Ovary (tissue), 7 donors: ENCODE measurements at regions not wholly inside any gene's neighbourhood (a gene's known extent, or its start where the extent isn't known, plus 50 kb on each side); places are given as distances from the start of the nearest gene placed in this dataset.

Experiments used
- DNase-seq, 5 donors: peaks; one replicate each; pipeline ENCODE4 v3.0.0-alpha.2; 2019 to 2020
- H3K27ac ChIP-seq, 2 donors: fragments of 200-600 bp; one replicate each; pipeline versions ENCODE4 v1.5.1 to v1.8.0; 2019 to 2022
- H3K27me3 ChIP-seq: fragments of 200-600 bp; one replicate; pipeline ENCODE4 v1.8.0; 2022
- H3K36me3 ChIP-seq: fragments of 200-600 bp; sonication (generic); one replicate; pipeline ENCODE4 v1.5.1; 2019
- H3K4me1 ChIP-seq: one replicate; pipeline ENCODE4 v1.8.1; 2013; ENCODE audit warnings: mild to moderate bottlenecking, moderate library complexity; ENCODE audit not compliant: insufficient read depth
- H3K4me3 ChIP-seq: fragments of 200-600 bp; sonication (generic); one replicate; pipeline ENCODE4 v1.5.1; 2017
- H3K9me3 ChIP-seq, 2 donors: fragments of 200-600 bp in 1 of 2; sonication (generic) in 1 of 2; one replicate each; pipeline versions ENCODE4 v1.5.1 to v1.8.1; 2013 to 2019; ENCODE audit warnings: mild to moderate bottlenecking in 1 of 2, moderate library complexity in 1 of 2
- CTCF ChIP-seq, 3 donors: fragments of 450-650 bp in 2 of 3; fragments of 200-600 bp in 1 of 3; IDR thresholded peaks; one replicate each; pipeline versions ENCODE4 v1.5.1 to v1.8.0; 2016 to 2022; ENCODE audit warnings: antibody characterized with exemption in 3 of 3, mild to moderate bottlenecking in 1 of 3
- EP300 ChIP-seq: sonication (generic); formaldehyde crosslinking; IDR thresholded peaks from one replicate; pipeline ENCODE4 v1.6.1; 2017; ENCODE audit warnings: antibody characterized with exemption
- POLR2A ChIP-seq: fragments of 450-650 bp; IDR thresholded peaks from one replicate; pipeline ENCODE4 v1.6.1; 2017; ENCODE audit warnings: antibody characterized with exemption, mild to moderate bottlenecking, moderate library complexity
- WGBS, 3 donors: extraction: QIAGEN DNeasy Blood & Tissue Kit in 1 of 3; methylation state at CpG; one replicate each; pipeline versions ENCODE4 v1.1.5 to v1.1.7; 2013 to 2017; 5-methylcytosine and 5-hydroxymethylcytosine counted together
- intact Hi-C, 4 donors: fragments of 100-400 bp; cut with DNase I; formaldehyde crosslinking; loops; one replicate each; pipeline versions ENCODE4 v1.11.0 to v1.15.1; 2022 to 2023
- donor health status: DM: no; HTN: no; CAD: no; lungs with moderate emphysema.
- donor health status: DM: no; HTN: no; CAD: no.
- donor health status: Bipolar disorder and iron deficiency.
- donor health status: DM: no; HTN: no; CAD: no.
- donor health status: DM: yes; HTN: yes; CAD: no.

DNA sequence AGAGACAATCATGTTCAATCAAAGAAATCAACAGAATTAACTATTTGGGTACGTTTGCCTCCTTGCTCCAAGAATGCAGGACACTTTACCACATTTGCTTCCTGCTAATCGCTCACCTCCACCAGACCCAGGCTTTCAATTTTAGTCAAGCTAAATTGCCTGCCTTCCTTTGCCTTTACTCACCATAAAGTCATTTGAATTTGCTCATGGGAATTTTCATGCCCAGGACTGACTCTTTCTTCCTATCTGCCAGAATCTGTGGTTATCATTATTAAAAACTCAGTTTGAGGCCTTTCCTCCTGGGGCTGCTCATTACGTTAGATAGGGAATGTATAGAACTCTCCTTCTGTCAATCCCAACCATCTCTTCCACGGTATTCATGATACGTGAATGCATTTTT lies 1935.3 kb upstream of the WWC1 start:
- Histone ChIP-seq H3K27ac (no peak overlapping the region), H3K4me1 (peaks cover 2% of the 10 kb centered on the region), H3K9me3 (no peaks in the 10 kb centered on the region), H3K4me3 (no peak overlapping the region), H3K27me3 (no peaks in the 10 kb centered on the region), H3K36me3 (no peaks in the 10 kb centered on the region)
- no peak for DNase-seq
- 92 to 95% (median 93%) methylated on average over 5 of the region's 5 CpGs for WGBS, 3 donors
- intact Hi-C loops = no loop called here
- TF ChIP-seq POLR2A = no peak
- TF ChIP-seq EP300 = no peak
- TF ChIP-seq CTCF (IDR thresholded peaks at IDR 0.05) = no peak

DNA sequence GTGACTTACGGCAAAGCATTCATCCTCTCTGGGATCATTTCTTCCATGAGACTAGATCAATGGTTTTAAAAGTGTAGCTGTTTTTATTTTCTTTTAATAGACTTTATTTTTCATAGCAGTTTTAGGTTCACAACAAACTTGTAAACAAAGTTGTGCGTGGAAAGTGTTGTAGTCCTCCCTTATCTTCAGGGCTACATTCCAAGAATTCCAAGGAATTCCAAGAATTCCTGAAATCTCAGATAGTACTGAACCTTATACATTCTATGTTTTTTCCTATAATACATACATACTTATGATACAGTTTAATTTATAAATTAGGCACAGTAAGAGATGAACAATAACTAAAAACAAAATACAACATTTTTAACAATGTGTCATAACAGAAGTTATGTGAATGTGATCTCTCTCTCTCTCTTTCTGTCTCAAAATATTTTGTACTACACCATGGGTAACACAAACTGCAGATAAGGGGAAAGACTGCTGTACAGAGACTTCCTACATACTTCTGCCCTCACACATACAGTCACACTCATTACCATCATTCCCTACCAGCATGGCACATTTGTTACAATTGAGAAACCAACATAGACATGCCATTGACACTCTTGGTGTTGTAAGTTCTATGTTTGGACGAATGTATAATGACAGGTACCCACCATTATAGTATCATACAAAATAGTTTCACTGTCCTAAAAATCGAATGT lies 1933.2 kb upstream of the WWC1 start:
- no peak for DNase-seq
- H3K36me3 ChIP-seq = no peaks in the 10 kb centered on the region
- intact Hi-C loops = no loop called here
- H3K27ac ChIP-seq = no peak overlapping the region
- H3K4me1 ChIP-seq = peaks cover 2% of the 10 kb centered on the region
- H3K9me3 ChIP-seq = no peaks in the 10 kb centered on the region
- WGBS, 3 donors = 35 to 50% (median 44%) methylated on average over 4 of the region's 4 CpGs
- no peaks in the 10 kb centered on the region for H3K27me3 ChIP-seq
- H3K4me3 ChIP-seq = no peak overlapping the region
- TF ChIP-seq EP300 (no peak), CTCF (IDR thresholded peaks at IDR 0.05) (no peak), POLR2A (no peak)

DNA sequence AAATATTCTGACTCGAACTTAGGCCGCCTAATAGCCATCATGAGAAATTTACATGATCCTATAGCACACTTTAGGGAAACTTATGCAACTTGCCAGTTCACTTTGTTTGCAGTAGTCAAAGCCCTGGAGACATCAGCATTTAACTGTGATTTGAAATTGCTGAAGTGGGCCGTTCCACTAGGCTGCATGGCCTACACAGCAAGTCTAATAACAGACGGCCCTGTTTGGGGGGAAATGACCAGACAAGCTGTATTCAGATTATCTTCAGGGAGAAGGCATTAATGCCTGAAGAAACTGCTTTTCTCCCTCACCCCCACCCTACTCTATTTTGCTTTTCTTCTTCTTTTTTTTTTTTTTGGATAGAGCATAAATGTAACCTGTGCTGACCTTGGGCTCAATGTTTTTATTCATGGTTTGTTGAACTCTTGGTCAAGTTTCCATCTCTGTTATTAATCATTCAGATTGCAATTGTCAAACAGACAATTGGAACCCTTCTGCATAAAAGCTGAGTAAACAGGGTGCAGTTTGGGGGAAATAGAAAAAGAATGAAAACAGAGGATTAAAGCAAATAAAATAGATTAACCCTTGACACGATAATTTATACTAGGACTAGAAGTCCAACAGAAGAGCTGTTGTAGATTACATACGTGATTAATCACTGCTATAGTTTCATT lies 1928.2 kb upstream of the WWC1 start:
- no peak for DNase-seq
- Histone ChIP-seq H3K27me3 (no peaks in the 10 kb centered on the region), H3K4me1 (peaks cover 2% of the 10 kb centered on the region), H3K9me3 (no peaks in the 10 kb centered on the region), H3K4me3 (no peak overlapping the region), H3K27ac (no peak overlapping the region), H3K36me3 (no peaks in the 10 kb centered on the region)
- WGBS, 3 donors = 37 to 46% (median 44%) methylated on average over 6 of the region's 6 CpGs
- intact Hi-C loops = no loop called here
- TF ChIP-seq POLR2A (no peak), CTCF (IDR thresholded peaks at IDR 0.05) (no peak), EP300 (no peak)

DNA sequence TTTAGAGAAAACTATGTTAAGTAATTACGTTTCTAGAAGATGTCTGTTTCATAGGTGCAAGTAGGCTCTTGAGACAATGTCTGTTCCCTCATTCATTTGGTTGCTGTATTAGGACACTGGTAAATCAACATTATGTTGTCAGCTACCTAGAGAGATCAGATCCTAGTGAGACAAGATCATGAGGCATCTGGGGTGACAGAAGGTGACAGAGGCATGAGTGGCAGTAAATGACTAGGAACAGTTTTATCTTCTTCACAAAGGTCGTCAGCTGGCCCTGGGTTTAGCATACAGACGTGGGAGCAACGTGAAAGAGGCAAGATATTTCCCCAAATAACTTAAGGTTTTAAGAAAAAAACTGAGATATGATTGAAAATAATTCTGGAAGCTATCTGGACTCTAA lies 1926.3 kb upstream of the WWC1 start:
- Histone ChIP-seq H3K4me3 (no peak overlapping the region), H3K4me1 (no peaks in the 10 kb centered on the region), H3K36me3 (no peaks in the 10 kb centered on the region), H3K27me3 (no peaks in the 10 kb centered on the region), H3K27ac (no peak overlapping the region), H3K9me3 (no peaks in the 10 kb centered on the region)
- no peak for DNase-seq
- intact Hi-C loops = no loop called here
- no peak for TF ChIP-seq EP300
- 60 to 70% (median 63%) methylated on average over 4 of the region's 4 CpGs for WGBS, 3 donors

- WGBS, 3 donors = 83 to 94% (median 86%) methylated on average over 1 of the region's 1 CpG
- TF ChIP-seq POLR2A = no peak
- no peak for TF ChIP-seq CTCF (IDR thresholded peaks at IDR 0.05)
- no peak for DNase-seq
- no peaks in the 10 kb centered on the region for H3K4me1 ChIP-seq
- no peak overlapping the region for H3K27ac ChIP-seq
- H3K9me3 ChIP-seq = no peaks in the 10 kb centered on the region
- no peaks in the 10 kb centered on the region for H3K27me3 ChIP-seq
- intact Hi-C loops = no loop called here
- no peak overlapping the region for H3K4me3 ChIP-seq
- H3K36me3 ChIP-seq = no peaks in the 10 kb centered on the region
Observed at GRCh38 chr5:166367391-166367790, 1924.1 kb upstream of the WWC1 start.
